ENCODE measurements at regions not wholly inside any gene's neighbourhood (a gene's known extent, or its start where the extent isn't known, plus 50 kb on each side); places are given as distances from the start of the nearest gene placed in this dataset.
"Not testable (repeated sequence)": the region's sequence is repeated elsewhere in the genome, so short reads cannot be mapped to it uniquely, and the experiment has no call there.

DNA sequence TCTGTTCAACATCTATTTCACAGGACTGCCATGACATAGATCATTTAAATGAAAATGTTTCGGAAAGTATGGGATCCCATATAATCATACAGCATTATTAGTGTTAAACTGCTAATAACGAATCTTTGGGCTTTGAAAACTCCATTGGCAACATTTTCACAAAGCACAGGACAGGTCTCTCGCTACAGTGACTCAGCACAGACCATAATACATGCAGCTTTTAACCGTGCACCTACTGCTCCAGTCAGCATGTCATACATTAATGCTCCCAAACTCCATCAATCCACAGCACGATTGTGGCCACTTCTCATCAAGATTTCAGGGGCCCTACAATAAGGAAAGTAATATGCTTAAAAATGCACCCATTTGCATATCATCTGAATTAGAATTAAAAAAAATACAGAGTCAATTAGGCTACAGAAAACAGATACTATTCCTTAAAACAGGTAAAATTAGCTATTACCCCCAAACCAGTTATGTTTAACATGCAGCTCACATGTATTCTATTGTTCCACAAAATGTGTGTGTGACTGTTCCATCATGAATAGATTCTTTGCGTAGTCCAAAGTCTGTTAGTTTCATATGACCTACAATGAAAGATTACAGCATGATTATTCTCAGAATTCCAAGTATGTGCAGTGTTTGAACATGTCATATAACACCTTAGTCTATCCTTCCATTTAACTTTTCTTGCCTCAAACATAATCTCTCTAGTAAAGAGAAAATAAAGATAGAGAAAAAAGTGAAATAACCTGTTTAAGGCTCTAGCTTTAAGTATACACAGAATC is 141.6 kb upstream of the EFCAB3 start:
- H3K27ac ChIP-seq; H3K36me3 ChIP-seq (ENCODE audit: insufficient read depth, low read length); DNase-seq (ENCODE audit: low read depth, low spot score); H3K4me3 ChIP-seq; H3K9me3 ChIP-seq (ENCODE audit: low read depth, low read length); H3K9ac ChIP-seq (ENCODE audit: insufficient read length): not testable (repeated sequence)

DNA sequence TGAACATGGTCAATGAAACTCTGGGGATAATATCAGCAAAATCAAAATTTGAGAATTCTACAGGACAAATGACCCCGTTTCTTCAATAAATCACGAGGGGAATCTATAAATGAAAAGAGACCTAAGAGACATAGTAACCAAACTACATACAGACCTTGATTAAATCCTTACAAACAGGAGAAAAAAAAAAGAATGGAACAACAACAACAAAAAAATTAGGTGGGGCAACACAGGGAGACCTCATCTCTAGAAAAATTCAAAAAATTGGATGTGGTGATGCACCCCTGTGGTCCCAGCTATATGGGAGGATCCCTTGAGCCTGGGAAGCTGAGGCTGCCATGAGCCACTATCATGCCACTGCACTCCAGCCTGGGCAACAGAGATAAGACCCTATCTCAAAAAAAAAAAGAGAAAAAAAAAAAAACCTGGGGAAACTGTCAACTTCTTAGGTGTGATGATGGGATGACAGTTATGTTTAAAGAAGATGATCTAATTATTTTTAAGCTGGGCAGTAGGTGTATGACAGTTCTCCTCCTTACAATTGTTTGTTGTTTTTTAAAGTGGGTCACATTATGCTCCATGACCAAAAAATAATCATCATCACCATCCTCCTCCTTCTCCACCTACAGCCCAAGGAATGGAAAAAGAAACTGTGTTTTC is 146.4 kb upstream of the EFCAB3 start:
- not testable (repeated sequence) for H3K4me3 ChIP-seq; H3K9me3 ChIP-seq (ENCODE audit: low read depth, low read length); H3K27ac ChIP-seq; H3K36me3 ChIP-seq (ENCODE audit: insufficient read depth, low read length); H3K9ac ChIP-seq (ENCODE audit: insufficient read length); DNase-seq (ENCODE audit: low read depth, low spot score)

DNA sequence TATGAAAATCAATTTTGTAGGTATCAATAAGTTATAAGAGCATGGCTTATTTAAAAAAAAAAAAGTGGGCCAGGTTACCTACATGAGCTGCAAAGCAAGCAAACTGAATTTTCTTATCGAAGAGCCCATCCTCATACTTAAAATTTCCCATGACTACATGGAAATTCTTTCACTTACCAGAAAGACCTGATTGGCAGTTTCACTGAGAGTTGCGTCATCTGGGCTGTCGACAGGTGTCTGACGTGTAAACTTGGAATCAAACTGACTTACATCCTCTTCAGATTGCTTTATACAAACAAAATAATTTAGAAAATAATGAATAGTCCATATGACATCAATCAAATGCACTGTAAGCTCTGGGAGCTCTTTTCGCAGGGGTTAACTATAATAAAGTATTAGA is 149.1 kb upstream of the EFCAB3 start:
- not testable (repeated sequence) for DNase-seq (ENCODE audit: low read depth, low spot score); H3K36me3 ChIP-seq (ENCODE audit: insufficient read depth, low read length); H3K4me3 ChIP-seq; H3K27ac ChIP-seq; H3K9ac ChIP-seq (ENCODE audit: insufficient read length); H3K9me3 ChIP-seq (ENCODE audit: low read depth, low read length)

DNA sequence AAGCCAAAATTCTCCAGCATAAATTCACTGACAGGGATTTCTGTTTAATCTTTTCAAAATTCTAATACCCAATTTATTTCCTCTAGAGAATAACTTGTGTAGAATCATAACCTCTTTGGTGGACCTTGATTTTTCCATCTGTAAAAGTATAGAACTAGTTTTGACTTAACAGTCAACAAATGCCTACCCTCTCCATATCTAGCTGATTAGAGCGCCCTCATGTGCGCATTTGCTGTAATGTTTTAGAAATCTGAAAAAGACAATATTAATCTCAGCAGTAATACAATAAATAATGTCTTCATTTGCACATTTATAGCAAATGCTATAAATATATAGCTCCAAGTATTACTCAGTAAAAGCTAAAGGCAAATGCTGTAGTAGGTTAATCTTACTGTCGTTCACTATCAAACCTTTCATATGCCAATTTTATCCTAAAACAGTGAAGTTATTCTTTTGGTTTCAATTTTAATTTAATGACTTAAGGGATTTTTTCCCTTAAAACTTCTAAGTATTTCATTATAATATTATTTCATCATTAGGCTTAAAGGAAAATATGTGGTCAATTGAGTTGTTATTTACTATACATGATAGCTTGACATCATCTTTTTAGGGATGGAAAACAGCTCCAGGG is 153.6 kb upstream of the EFCAB3 start:
- not testable (repeated sequence) for H3K4me3 ChIP-seq; H3K9ac ChIP-seq (ENCODE audit: insufficient read length); DNase-seq (ENCODE audit: low read depth, low spot score); H3K9me3 ChIP-seq (ENCODE audit: low read depth, low read length); H3K36me3 ChIP-seq (ENCODE audit: insufficient read depth, low read length); H3K27ac ChIP-seq

DNA sequence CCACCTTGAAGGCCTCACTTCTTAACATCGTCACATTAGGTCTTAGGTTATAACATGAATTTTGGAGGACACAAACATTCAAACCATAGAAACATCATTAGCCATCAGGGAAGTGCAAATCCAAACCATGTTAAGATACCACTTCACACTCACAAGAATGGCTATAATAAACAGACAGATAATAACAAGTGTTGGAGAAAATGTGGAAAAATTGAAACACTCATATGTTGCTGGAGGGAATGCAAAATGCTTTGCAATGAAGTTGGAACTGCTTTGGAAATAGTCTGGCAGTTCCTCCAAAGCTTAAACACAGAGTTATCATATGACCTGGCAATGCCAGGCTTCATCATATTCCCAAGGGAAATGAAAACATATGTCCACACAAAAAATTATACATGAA is 156.8 kb upstream of the EFCAB3 start:
- H3K27ac ChIP-seq; H3K9ac ChIP-seq (ENCODE audit: insufficient read length); DNase-seq (ENCODE audit: low read depth, low spot score); H3K4me3 ChIP-seq; H3K9me3 ChIP-seq (ENCODE audit: low read depth, low read length); H3K36me3 ChIP-seq (ENCODE audit: insufficient read depth, low read length): not testable (repeated sequence)

DNA sequence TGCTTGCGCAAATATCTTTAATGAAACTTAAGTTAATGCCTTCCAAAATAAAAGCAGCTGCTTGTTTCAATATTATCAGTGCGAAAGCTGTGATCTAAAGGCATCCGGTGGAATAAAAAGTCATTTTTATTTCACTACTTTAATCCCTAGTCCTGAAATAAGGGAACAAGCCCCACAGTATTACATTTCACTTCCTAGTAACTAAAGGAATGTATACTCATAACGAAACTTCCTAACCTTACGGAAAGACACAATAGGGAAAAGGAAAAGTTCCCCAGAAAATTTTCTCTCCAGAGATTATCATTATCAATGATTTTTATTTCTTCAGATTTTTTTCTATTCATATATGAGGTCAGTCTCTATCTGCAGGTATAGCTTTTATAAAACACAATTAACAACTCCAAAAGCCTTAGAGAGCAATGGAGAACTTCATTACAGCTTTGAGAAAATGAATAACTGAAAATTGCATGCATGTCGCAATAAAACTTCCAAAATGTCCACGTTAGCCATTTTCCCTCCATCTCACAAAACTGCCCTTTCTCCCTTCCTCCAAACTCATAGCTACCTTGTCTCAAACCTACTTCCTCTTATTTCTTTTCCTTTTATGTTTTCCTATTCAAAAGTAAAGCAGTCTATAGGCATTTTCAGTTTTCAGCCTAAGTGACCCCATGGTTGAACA is 154.3 kb upstream of the MED13 start:
- Histone ChIP-seq H3K9ac (ENCODE audit: insufficient read length) (no peak overlapping the region), H3K4me3 (no peak overlapping the region), H3K9me3 (ENCODE audit: low read depth, low read length) (no peaks in the 10 kb centered on the region), H3K36me3 (ENCODE audit: insufficient read depth, low read length) (no peaks in the 10 kb centered on the region), H3K27ac (no peak overlapping the region)
- no peak for TF ChIP-seq EZH2 (IDR thresholded peaks at IDR 0.05)
- TF ChIP-seq FOXP2 (optimal IDR thresholded peaks at IDR 0.05; ENCODE audit: control extremely low read depth, extremely low read length, insufficient read depth), result no peak
- no peak for TF ChIP-seq POLR2AphosphoS5 (IDR thresholded peaks at IDR 0.05; ENCODE audit: borderline replicate concordance, low read depth, low read length)
- DNase-seq (ENCODE audit: low read depth, low spot score), result no peak

DNA sequence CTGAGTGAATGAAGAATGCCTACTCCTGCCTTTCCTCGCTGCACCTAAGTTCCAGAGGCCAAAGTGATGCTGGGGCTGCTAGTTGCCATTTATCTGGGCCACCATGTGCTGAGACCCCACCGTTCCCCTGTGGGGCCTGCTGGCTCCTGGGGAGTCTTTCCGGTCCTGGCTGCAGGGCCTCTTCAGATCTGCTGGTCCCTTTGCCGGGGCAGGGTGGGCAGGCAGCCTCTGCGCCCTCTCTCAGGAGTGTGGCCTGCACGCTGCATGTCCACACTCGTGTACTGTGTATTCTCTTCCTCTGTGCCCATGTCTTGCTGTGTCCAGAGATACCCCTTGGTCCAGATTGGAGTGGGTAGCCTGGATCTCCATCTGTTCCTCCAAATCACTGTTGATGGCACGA is 151.8 kb upstream of the MED13 start:
- Histone ChIP-seq H3K27ac (no peak overlapping the region), H3K4me3 (no peak overlapping the region), H3K36me3 (ENCODE audit: insufficient read depth, low read length) (no peaks in the 10 kb centered on the region), H3K9me3 (ENCODE audit: low read depth, low read length) (no peaks in the 10 kb centered on the region), H3K9ac (ENCODE audit: insufficient read length) (no peak overlapping the region)
- DNase-seq (ENCODE audit: low read depth, low spot score), result no peak
- no peak for TF ChIP-seq EZH2 (IDR thresholded peaks at IDR 0.05)
- TF ChIP-seq POLR2AphosphoS5 (IDR thresholded peaks at IDR 0.05; ENCODE audit: borderline replicate concordance, low read depth, low read length), result no peak
- no peak for TF ChIP-seq FOXP2 (optimal IDR thresholded peaks at IDR 0.05; ENCODE audit: control extremely low read depth, extremely low read length, insufficient read depth)

DNA sequence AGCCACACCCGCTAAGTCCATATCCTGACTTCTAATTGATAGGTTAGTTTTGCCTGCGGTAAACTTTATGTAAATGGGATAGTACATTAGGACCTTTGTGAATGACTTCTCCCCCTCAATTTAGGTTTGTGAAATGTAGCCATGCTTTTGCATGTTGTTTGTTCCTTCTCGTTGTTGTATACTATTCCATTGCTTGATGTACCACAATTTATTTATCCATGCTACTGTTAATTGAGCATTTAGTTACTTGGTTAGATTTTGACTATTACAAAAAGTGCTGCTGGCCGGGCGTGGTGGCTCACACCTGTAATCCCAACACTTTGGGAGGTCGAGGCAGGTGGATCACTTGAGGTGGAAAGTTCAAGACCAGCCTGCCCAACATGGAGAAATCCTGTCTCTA is 150.8 kb upstream of the MED13 start:
- DNase-seq (ENCODE audit: low read depth, low spot score); H3K36me3 ChIP-seq (ENCODE audit: insufficient read depth, low read length): not testable (repeated sequence)

DNA sequence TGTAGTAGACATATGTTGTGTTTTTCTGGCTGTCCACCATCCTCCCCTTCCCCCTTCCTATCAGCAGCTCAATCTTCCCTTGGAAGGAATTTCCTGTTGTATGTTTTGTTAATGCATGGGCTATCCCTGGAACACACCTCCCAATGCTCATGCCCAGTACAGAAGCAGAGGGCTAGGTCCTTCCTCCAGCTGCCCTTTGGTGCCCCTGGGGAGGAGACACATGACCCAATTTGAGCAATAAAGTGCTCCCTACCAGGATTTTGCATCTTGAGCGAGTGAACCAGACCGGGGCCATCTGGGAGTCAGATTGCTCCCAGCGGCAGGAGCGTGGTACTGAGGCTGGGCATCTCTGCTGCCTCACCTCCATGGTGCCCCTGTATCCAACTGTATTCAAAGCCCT is 141.5 kb upstream of the MED13 start:
- DNase-seq (ENCODE audit: low read depth, low spot score), result no peak
- Histone ChIP-seq H3K4me3 (no peak overlapping the region), H3K36me3 (ENCODE audit: insufficient read depth, low read length) (no peaks in the 10 kb centered on the region), H3K9ac (ENCODE audit: insufficient read length) (no peak overlapping the region), H3K27ac (no peak overlapping the region), H3K9me3 (ENCODE audit: low read depth, low read length) (no peaks in the 10 kb centered on the region)
- TF ChIP-seq FOXP2 (optimal IDR thresholded peaks at IDR 0.05; ENCODE audit: control extremely low read depth, extremely low read length, insufficient read depth), result no peak
- no peak for TF ChIP-seq EZH2 (IDR thresholded peaks at IDR 0.05)
- TF ChIP-seq POLR2AphosphoS5 (IDR thresholded peaks at IDR 0.05; ENCODE audit: borderline replicate concordance, low read depth, low read length), result no peak

More for the DNA sequence above, 150.8 kb upstream of the MED13 start:
- not testable (repeated sequence) for H3K4me3 ChIP-seq; H3K27ac ChIP-seq; H3K9me3 ChIP-seq (ENCODE audit: low read depth, low read length); H3K9ac ChIP-seq (ENCODE audit: insufficient read length)

DNA sequence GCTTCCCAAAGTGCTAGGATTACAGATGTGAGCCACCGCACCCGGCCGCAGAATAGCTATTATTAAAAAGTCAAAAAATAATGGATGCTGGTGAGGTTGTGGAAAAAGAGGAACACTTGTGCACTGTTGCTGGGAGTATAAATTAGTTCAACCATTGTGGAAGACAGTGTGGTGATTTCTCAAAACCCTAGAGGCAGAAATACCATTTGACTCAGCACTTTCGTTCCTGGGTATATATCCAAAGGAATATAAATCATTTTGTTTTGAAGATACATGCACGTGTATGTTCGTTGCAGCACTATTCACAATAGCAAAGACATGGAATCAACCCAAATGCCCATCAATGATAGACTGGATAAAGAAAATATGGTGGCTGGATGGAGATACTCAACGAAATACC is 132.1 kb upstream of the MED13 start:
- DNase-seq (ENCODE audit: low read depth, low spot score), result not testable (repeated sequence)

DNA sequence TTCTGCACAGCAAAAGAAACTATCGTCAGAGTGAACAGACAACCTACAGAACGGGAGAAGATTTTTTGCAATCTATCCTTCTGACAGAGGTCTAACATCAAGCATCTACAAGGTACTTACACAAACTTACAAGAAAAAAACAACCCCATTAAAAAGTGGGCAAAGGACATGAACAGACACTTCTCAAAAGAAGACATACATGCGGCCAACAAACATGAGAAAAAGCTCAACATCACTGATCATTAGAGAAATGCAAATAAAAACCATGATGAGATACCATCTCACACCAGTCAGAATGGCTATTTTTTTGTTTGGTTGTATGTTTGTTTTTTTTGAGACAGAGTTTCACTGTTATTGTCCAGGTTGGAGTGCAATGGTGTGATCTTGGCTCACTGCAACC is 131.5 kb upstream of the MED13 start:
- not testable (repeated sequence) for H3K27ac ChIP-seq; H3K4me3 ChIP-seq; H3K9ac ChIP-seq (ENCODE audit: insufficient read length); H3K9me3 ChIP-seq (ENCODE audit: low read depth, low read length); H3K36me3 ChIP-seq (ENCODE audit: insufficient read depth, low read length); DNase-seq (ENCODE audit: low read depth, low spot score)

More for the DNA sequence above, 132.1 kb upstream of the MED13 start:
- H3K36me3 ChIP-seq (ENCODE audit: insufficient read depth, low read length); H3K9me3 ChIP-seq (ENCODE audit: low read depth, low read length); H3K27ac ChIP-seq; H3K4me3 ChIP-seq; H3K9ac ChIP-seq (ENCODE audit: insufficient read length): not testable (repeated sequence)

Measured in SK-N-MC (cell line).